IMR-90 (cell line): ENCODE measurements at regions not wholly inside any gene's neighbourhood (a gene's known extent, or its start where the extent isn't known, plus 50 kb on each side); places are given as distances from the start of the nearest gene placed in this dataset.

Experiments used
- ATAC-seq: fragments of 200-7000 bp; cut with Tn5 transposase; 2 replicates; pipeline ENCODE4 v1.9.1; 2020; ENCODE audit warnings: low read depth, mild to moderate bottlenecking, moderate library complexity
- BruUV-seq: library from RNA; stranded (reverse); fragments of 400-500 nt; replicated peaks from 2 replicates; lab custom pipeline; 2021; lab: Mats Ljungman, UMichigan
- CTCF ChIA-PET: fragments of 300-600 bp; formaldehyde crosslinking; extraction: SDS; loops from one replicate; lab custom pipeline; 2021; ENCODE audit warnings: antibody characterized with exemption; lab: Yijun Ruan, JAX
- POLR2A ChIA-PET: fragments of 300-600 bp; sonication (Branson Sonifier 250); formaldehyde crosslinking; loops from one replicate; lab custom pipeline; 2022; ENCODE audit warnings: antibody characterized with exemption; ENCODE audit not compliant: unreplicated experiment; lab: Charles Lee
- DNase-seq: peaks from one replicate; pipeline ENCODE4 v3.0.0; 2013
- H2AFZ ChIP-seq: replicated peaks from 2 replicates; pipeline ENCODE3; 2013; ENCODE audit warnings: low read length, mild to moderate bottlenecking; ENCODE audit not compliant: poor library complexity
- H2AK5ac ChIP-seq: 2 replicates; pipeline ENCODE4 v1.6.1; 2013; ENCODE audit warnings: low read depth, low read length, inconsistent platforms
- H2AK9ac ChIP-seq: replicated peaks from 2 replicates; pipeline ENCODE3; 2013; ENCODE audit warnings: mild to moderate bottlenecking, low read depth, low read length, moderate library complexity; ENCODE audit not compliant: poor library complexity
- H2BK120ac ChIP-seq: 2 replicates; pipeline ENCODE4 v1.6.1; 2013; ENCODE audit warnings: low read depth, low read length, inconsistent platforms
- H2BK15ac ChIP-seq: 3 replicates; pipeline ENCODE4 v1.6.1; 2013; ENCODE audit warnings: low read depth, low read length, inconsistent platforms
- H2BK20ac ChIP-seq: 2 replicates; pipeline ENCODE4 v1.6.1; 2013; ENCODE audit warnings: low read depth, mild to moderate bottlenecking, inconsistent platforms, low read length, moderate library complexity
- H2BK5ac ChIP-seq: 2 replicates; pipeline ENCODE4 v1.6.1; 2013; ENCODE audit warnings: mild to moderate bottlenecking, low read depth, low read length, inconsistent platforms; ENCODE audit not compliant: poor library complexity, severe bottlenecking
- H3K14ac ChIP-seq: replicated peaks from 2 replicates; pipeline ENCODE4 v1.6.1; 2013; ENCODE audit warnings: low read depth, low read length, inconsistent platforms
- H3K18ac ChIP-seq: 2 replicates; pipeline ENCODE4 v1.6.1; 2013; ENCODE audit warnings: low read depth, low read length, control low read depth
- H3K23ac ChIP-seq: 2 replicates; pipeline ENCODE4 v1.6.1; 2013; ENCODE audit warnings: low read depth, low read length, inconsistent platforms
- H3K27ac ChIP-seq: 2 replicates; pipeline ENCODE4 v1.5.1; 2013; ENCODE audit warnings: mild to moderate bottlenecking, control low read depth, low read length; ENCODE audit not compliant: insufficient read depth
- H3K27me3 ChIP-seq: 2 replicates; pipeline ENCODE4 v1.6.1; 2013; ENCODE audit warnings: low read length; ENCODE audit not compliant: control insufficient read depth, insufficient read depth
- H3K36me3 ChIP-seq: 2 replicates; pipeline ENCODE4 v1.6.1; 2013; ENCODE audit warnings: low read length, mixed read lengths; ENCODE audit not compliant: control insufficient read depth, insufficient read depth
- H3K4ac ChIP-seq: 2 replicates; pipeline ENCODE4 v1.6.1; 2013; ENCODE audit warnings: low read depth, low read length, inconsistent platforms
- H3K4me1 ChIP-seq: 2 replicates; pipeline ENCODE4 v1.6.1; 2013; ENCODE audit warnings: low read length, mixed read lengths; ENCODE audit not compliant: control insufficient read depth, insufficient read depth
- H3K4me2 ChIP-seq: 2 replicates; pipeline ENCODE4 v1.6.1; 2013; ENCODE audit warnings: low read depth, mild to moderate bottlenecking, control low read depth, low read length, moderate library complexity
- H3K4me3 ChIP-seq: 2 replicates; pipeline ENCODE4 v1.5.1; 2013; ENCODE audit warnings: low read depth, mild to moderate bottlenecking, control low read depth, low read length, moderate library complexity; ENCODE audit not compliant: insufficient read depth
- H3K56ac ChIP-seq: 2 replicates; pipeline ENCODE4 v1.6.1; 2013; ENCODE audit warnings: low read length, inconsistent platforms; ENCODE audit not compliant: insufficient read depth; ENCODE audit errors: extremely low read depth
- H3K79me1 ChIP-seq, 2 experiments: 2 replicates each; pipeline ENCODE4 v1.6.1; 2013; ENCODE audit warnings: low read length in 2 of 2, inconsistent platforms in 1 of 2, low read depth in 1 of 2
- H3K9ac ChIP-seq: 2 replicates; pipeline ENCODE4 v1.6.1; 2013; ENCODE audit warnings: low read depth, low read length, control low read depth
- H3K9me1 ChIP-seq: 2 replicates; pipeline ENCODE4 v1.6.1; 2013; ENCODE audit warnings: low read length, inconsistent platforms; ENCODE audit not compliant: insufficient read depth
- H3K9me3 ChIP-seq: 2 replicates; pipeline ENCODE4 v1.6.1; 2013; ENCODE audit warnings: low read length; ENCODE audit not compliant: control insufficient read depth, insufficient read depth
- H4K20me1 ChIP-seq: 2 replicates; pipeline ENCODE4 v1.6.1; 2013; ENCODE audit warnings: low read length, inconsistent platforms; ENCODE audit not compliant: insufficient read depth
- H4K5ac ChIP-seq: 2 replicates; pipeline ENCODE4 v1.6.1; 2013; ENCODE audit warnings: mild to moderate bottlenecking, low read depth, low read length, control low read depth
- H4K8ac ChIP-seq, 2 experiments: 2 replicates each; pipeline ENCODE4 v1.6.1; 2013; ENCODE audit warnings: low read depth in 2 of 2, low read length in 2 of 2, control low read depth in 1 of 2, inconsistent platforms in 1 of 2
- H4K91ac ChIP-seq: 2 replicates; pipeline ENCODE4 v1.6.1; 2013; ENCODE audit warnings: low read depth, low read length, inconsistent platforms; ENCODE audit not compliant: insufficient read depth
- CEBPB ChIP-seq: IDR thresholded peaks from 2 replicates; pipeline ENCODE4 v1.6.1; 2012; ENCODE audit warnings: low read depth, low read length, improper control_type of control experiment
- CHD1 ChIP-seq: IDR thresholded peaks from 2 replicates; pipeline ENCODE4 v1.6.1; 2012; ENCODE audit warnings: low read depth, low read length, improper control_type of control experiment
- MAFK ChIP-seq: IDR thresholded peaks from 2 replicates; pipeline ENCODE4 v1.6.1; 2012; ENCODE audit warnings: low read depth, low read length, improper control_type of control experiment
- MAZ ChIP-seq: IDR thresholded peaks from 2 replicates; pipeline ENCODE4 v1.6.1; 2012; ENCODE audit warnings: low read depth, mild to moderate bottlenecking, low read length, improper control_type of control experiment, moderate library complexity, borderline replicate concordance
- MXI1 ChIP-seq: IDR thresholded peaks from 2 replicates; pipeline ENCODE4 v1.6.1; 2012; ENCODE audit warnings: low read depth, mild to moderate bottlenecking, low read length, moderate library complexity, borderline replicate concordance
- NFE2L2 ChIP-seq: fragments of 150-350 bp; IDR thresholded peaks from 2 replicates; pipeline ENCODE4 v1.6.1; 2016; ENCODE audit warnings: low read depth, mild to moderate bottlenecking, low read length
- POLR2A ChIP-seq: IDR thresholded peaks from 2 replicates; pipeline ENCODE4 v1.6.1; 2012; ENCODE audit warnings: mild to moderate bottlenecking, low read depth, low read length
- RAD21 ChIP-seq: IDR thresholded peaks from 2 replicates; pipeline ENCODE4 v1.6.1; 2012; ENCODE audit warnings: low read length, improper control_type of control experiment
- RCOR1 ChIP-seq: IDR thresholded peaks from 2 replicates; pipeline ENCODE4 v1.6.1; 2012; ENCODE audit warnings: mild to moderate bottlenecking, low read length, improper control_type of control experiment; ENCODE audit not compliant: insufficient replicate concordance
- RFX5 ChIP-seq: IDR thresholded peaks from 2 replicates; pipeline ENCODE4 v1.8.0; 2012; ENCODE audit warnings: low read depth, mild to moderate bottlenecking, low read length, moderate library complexity
- WGBS, 2 experiments: methylation state at CpG; one replicate each; pipeline versions ENCODE4 v1.1.5 to v1.1.7; 2013; ENCODE audit warnings: missing lambda C conversion rate in 2 of 2; ENCODE audit not compliant: insufficient read length in 1 of 2; ENCODE audit errors: extremely low coverage in 2 of 2; 5-methylcytosine and 5-hydroxymethylcytosine counted together
- dilution Hi-C: fragments of 300-500 bp; cut with HindIII; formaldehyde crosslinking; loops from one replicate; pipeline ENCODE4 v1.14.3; 2018; ENCODE audit warnings: low sequenced_read_pairs; ENCODE audit not compliant: unreplicated experiment
- in situ Hi-C: fragments of 300-500 bp; cut with MboI; formaldehyde crosslinking; loops from 3 replicates; pipeline ENCODE4 v1.14.3; 2019; ENCODE audit warnings: low sequenced_read_pairs, inconsistent platforms, mixed read lengths
- intact Hi-C: fragments of 100-400 bp; cut with micrococcal nuclease; formaldehyde crosslinking; loops from 2 replicates; pipeline ENCODE4 v1.10.0; 2022
- TF ChIP-seq, protein P1 (sequence below): fragments of 150-350 bp; IDR thresholded peaks from 2 replicates; pipeline ENCODE4 v1.6.1; 2017; ENCODE audit warnings: mild to moderate bottlenecking, antibody characterized with exemption, low read length, low read depth
- TF ChIP-seq, protein P2 (sequence below): conservative IDR thresholded peaks from 2 replicates; pipeline ENCODE4 v1.5.1; 2012; ENCODE audit warnings: mild to moderate bottlenecking, low read depth, low read length, improper control_type of control experiment
- TF ChIP-seq, protein P3 (sequence below): fragments of 150-350 bp; IDR thresholded peaks from 2 replicates; pipeline ENCODE4 v1.6.1; 2016; ENCODE audit warnings: low read depth, mild to moderate bottlenecking, low read length, moderate library complexity, borderline replicate concordance

DNA sequence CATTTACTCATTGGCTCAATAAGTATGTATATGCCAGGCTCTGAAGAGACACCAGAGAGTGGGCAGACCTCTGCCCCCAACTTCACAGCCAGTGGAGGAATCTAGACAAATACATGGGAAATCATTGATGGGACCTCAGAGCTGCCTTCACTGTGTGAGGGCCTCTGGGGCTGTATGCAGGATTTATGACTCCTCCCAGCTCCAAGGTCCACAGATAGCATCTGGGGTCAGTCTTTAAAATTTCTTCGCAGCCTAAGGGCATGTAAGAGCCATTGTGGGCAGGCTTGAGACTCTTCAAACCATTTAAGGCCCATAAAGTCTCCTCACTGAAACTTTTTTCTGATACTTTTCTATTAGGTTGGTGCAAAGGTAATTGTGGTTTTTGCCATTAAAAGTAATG lies 125.5 kb downstream of the SPTSSA start:
- intact Hi-C loops = no loop called here
- POLR2A ChIA-PET = no interaction called here

More for the DNA sequence above, 125.5 kb downstream of the SPTSSA start:
- no peak overlapping the region for H3K56ac ChIP-seq
- TF ChIP-seq, protein P1, sequence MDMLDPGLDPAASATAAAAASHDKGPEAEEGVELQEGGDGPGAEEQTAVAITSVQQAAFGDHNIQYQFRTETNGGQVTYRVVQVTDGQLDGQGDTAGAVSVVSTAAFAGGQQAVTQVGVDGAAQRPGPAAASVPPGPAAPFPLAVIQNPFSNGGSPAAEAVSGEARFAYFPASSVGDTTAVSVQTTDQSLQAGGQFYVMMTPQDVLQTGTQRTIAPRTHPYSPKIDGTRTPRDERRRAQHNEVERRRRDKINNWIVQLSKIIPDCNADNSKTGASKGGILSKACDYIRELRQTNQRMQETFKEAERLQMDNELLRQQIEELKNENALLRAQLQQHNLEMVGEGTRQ = no peak
- TF ChIP-seq RCOR1 (no peak), MAZ (no peak), NFE2L2 (no peak), CEBPB (no peak), RAD21 (no peak), MAFK (no peak), RFX5 (no peak), POLR2A (no peak), CHD1 (no peak), MXI1 (no peak)
- TF ChIP-seq, protein P2, sequence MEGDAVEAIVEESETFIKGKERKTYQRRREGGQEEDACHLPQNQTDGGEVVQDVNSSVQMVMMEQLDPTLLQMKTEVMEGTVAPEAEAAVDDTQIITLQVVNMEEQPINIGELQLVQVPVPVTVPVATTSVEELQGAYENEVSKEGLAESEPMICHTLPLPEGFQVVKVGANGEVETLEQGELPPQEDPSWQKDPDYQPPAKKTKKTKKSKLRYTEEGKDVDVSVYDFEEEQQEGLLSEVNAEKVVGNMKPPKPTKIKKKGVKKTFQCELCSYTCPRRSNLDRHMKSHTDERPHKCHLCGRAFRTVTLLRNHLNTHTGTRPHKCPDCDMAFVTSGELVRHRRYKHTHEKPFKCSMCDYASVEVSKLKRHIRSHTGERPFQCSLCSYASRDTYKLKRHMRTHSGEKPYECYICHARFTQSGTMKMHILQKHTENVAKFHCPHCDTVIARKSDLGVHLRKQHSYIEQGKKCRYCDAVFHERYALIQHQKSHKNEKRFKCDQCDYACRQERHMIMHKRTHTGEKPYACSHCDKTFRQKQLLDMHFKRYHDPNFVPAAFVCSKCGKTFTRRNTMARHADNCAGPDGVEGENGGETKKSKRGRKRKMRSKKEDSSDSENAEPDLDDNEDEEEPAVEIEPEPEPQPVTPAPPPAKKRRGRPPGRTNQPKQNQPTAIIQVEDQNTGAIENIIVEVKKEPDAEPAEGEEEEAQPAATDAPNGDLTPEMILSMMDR = no peak
- TF ChIP-seq, protein P3, sequence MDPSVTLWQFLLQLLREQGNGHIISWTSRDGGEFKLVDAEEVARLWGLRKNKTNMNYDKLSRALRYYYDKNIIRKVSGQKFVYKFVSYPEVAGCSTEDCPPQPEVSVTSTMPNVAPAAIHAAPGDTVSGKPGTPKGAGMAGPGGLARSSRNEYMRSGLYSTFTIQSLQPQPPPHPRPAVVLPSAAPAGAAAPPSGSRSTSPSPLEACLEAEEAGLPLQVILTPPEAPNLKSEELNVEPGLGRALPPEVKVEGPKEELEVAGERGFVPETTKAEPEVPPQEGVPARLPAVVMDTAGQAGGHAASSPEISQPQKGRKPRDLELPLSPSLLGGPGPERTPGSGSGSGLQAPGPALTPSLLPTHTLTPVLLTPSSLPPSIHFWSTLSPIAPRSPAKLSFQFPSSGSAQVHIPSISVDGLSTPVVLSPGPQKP = no peak
- DNase-seq (no peak), ATAC-seq (no peak)
- H3K4me3 ChIP-seq = no peak overlapping the region
- H3K14ac ChIP-seq = no peak overlapping the region
- no peak overlapping the region for H2BK15ac ChIP-seq
- H3K9me1 ChIP-seq = peaks cover 7% of the 10 kb centered on the region; the same call in 1 of the 2 replicates
- H2BK5ac ChIP-seq = no peak overlapping the region
- H3K4me1 ChIP-seq = peaks cover 3% of the 10 kb centered on the region; the same call in 1 of the 2 replicates
- in situ Hi-C loops = no loop called here
- no peak overlapping the region for H3K23ac ChIP-seq
- H2AK5ac ChIP-seq = no peak overlapping the region
- no peak overlapping the region for H3K4me2 ChIP-seq
- H4K5ac ChIP-seq = no peak overlapping the region
- no peaks in the 10 kb centered on the region for H3K9me3 ChIP-seq
- no peaks in the 10 kb centered on the region for H3K36me3 ChIP-seq
- no peak overlapping the region for H3K27ac ChIP-seq
- no peak overlapping the region for H2BK120ac ChIP-seq
- H2BK20ac ChIP-seq = no peak overlapping the region
- no peaks in the 10 kb centered on the region for H3K79me1 ChIP-seq
- no peak overlapping the region for H2AK9ac ChIP-seq
- no peak overlapping the region for H2AFZ ChIP-seq
- H3K4ac ChIP-seq = no peak overlapping the region
- dilution Hi-C loops = no loop called here
- BruUV-seq = no TSS peak
- no peak overlapping the region for H3K18ac ChIP-seq
- H4K91ac ChIP-seq = no peak overlapping the region
- H3K27me3 ChIP-seq = no peaks in the 10 kb centered on the region
- no peak overlapping the region for H3K9ac ChIP-seq
- WGBS, 2 experiments = no CpG with 5 or more reads among the region's 1 CpG
- no peaks in the 10 kb centered on the region for H4K20me1 ChIP-seq
- H4K8ac ChIP-seq = no peak overlapping the region
- CTCF ChIA-PET = interaction anchor here (2.3 kb wide), 1 partner anchor 13 kb away, joined by 7 read pairs; no protein-coding TSS in a partner anchor
